Bone marrow (tissue), 2 donors: ENCODE measurements at regions not wholly inside any gene's neighbourhood (a gene's known extent, or its start where the extent isn't known, plus 50 kb on each side); places are given as distances from the start of the nearest gene placed in this dataset.

ENCODE experiments used
- DNase-seq, 2 donors: peaks; one replicate each; lab custom pipeline; 2025; lab: John Stamatoyannopoulos, UW

DNA sequence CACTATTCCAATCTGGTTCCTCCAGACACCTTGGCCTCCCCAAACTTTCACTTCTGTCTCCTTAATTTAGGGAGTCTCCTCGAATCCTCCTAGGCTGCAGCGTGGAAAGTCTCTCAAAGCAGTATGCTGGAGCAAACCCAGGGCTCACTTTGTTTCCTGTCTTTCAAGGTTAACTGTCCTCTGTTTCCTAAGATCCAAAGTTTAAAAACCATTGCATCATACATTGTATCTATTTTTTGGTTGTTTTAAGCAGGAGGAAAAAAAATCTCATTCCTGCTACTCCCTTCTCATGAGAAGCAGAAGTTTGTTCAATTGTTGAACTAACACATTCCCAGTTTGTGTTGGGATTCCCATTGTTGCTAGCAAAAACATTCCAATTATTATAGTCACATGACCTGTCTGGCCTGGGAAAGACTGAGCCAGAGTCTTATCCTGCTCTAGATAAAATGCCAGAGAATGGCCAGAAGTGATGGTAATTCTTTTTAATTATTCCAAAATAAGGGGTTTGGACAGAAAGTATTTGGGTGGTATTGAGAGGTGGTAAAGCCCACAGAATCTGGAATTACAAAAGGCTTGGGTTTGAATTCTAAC lies 67.3 kb downstream of the HSPB8 start:
- no peak for DNase-seq

DNA sequence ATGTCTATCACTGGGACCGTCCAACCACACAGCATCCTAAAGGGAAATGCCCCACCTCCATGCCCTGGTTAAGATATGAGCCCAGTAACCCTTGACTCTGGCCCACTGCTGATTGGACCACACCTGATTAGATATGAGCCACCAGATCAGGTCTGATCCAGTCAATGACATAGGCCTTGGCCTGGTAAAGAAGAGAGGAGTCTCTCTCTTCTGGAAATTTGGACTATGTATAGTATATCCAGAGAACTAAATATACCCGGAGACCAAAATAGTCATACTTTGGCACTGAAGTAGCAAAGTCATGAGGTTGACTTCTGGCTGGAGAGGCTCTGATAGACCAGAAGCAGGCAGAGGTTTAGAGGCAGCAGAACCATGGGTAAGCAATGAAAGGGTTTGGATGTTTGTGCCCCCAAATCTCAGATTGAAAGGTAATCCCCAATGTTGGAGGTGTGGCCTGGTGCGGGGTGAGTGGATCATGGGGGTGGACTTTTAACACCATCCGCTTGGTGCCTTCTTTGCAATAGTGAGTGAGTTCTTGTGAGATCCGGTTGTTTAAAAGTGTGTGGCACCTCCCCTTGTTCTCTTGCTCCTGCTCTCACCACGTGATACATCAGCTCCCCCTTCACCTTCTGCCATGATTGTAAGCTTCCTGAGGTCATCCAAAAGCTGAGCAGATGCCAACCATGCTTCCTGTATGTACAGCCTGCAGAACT lies 68.4 kb downstream of the HSPB8 start:
- no peak for DNase-seq

DNA sequence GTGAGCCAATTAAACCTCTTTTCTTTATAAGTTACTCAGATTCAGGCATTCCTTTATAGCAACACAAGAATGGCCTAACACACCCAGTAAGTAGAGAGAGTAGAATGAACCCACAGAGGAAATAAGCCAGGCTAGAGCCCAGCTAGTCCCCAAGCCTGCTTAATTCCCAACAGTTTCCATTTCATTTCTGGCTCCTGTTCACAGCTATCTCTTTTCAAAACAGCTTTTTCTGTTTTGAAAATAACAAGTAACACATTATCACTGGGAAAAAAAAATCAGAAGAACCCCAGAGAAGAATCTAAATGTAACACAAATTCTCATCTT lies 69.0 kb downstream of the HSPB8 start:
- no peak for DNase-seq

DNA sequence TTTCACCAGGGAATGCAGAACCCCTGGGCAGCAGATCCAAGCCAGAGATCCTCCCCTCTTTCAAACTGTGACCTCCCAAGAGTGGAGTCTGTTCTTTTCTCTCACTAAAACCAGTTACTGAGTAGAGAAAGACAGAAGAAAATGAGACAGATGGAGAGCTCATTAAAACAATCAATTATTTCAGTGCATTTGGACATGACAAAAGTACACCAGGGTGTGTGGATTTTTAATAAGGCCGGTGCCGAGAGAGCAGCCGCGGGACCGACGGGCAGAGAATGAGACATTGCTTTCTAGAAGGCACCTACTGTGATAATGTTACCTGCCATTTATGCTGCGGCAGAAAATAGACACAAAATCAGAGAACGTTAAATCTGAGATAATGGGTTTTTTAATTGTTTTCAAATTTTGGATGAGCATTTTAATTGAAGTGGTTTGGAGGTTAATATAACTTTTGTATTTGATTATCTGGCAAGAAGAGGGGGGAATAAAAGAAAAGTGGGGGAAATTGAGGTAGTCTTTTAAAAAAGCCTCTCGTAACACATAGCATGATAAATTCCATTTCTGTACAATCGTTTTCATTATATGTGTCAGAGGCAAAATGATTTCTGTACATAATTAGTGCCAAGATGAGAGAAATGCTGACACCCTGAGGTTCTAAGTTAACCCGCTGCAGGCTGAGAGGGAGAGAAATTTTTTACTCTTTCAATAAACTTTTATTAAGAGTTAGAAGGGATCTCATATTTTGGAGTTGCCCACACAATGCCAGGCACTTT lies 70.8 kb downstream of the HSPB8 start:
- DNase-seq, result no peak

DNA sequence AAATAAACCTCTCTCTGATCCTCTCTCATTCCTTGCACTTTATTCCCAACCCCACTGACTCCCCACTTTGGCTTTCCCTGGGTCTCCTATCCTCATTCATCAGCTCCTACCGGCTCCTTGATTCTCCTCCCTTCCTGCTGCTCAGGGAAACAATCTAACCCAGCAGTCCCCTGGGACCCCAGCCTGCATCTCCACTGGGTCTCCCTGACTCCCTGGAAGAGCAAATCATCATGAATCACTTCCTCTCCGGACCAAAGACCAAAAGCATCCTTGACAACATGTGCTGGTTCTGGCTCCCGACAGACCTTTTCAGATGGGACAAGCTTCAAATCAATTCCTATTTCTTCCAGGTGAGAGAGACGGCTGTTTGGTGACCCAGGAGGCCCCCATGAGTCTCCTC lies 76.6 kb downstream of the HSPB8 start:
- no peak for DNase-seq

DNA sequence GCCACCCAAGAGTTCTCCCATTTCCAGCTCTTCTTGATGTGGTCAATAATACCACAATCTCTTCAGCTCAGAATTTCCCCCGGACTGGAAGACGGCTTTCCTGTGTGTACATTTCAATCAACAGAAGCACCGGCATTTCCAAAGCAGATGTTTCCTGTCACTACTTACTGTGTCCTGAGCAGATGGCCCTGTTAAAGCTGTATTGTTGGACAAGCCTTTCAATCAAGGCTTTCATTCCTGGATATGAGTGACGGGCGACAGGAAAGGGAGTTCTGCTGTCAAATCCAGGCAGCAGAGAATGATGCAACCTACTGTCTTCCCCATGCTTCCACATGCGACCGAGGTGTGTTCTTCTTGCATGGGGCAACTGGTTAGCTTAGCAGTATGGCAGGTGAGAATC lies 76.4 kb upstream of the CCDC60 start:
- DNase-seq, result peak in 1 of 2 donors; percentile 52

DNA sequence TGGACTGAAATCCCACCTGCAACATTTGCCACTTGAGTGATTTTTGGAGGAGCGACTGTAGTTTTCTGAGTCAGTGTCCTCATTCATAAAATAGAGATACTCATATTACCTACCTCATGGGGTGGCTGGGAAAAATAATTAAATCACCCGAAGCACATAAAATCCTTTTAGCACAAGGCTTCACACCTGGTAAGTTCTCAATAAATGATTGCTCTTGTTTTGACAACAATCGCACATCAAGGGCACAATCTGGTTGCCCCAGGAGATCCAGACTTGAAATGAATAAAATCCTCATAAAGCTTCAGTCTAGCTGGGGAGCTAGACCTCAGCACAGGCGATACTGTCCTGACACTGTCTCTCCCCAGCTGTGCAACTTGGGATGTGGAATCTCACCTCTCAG lies 76.0 kb upstream of the CCDC60 start:
- no peak for DNase-seq

DNA sequence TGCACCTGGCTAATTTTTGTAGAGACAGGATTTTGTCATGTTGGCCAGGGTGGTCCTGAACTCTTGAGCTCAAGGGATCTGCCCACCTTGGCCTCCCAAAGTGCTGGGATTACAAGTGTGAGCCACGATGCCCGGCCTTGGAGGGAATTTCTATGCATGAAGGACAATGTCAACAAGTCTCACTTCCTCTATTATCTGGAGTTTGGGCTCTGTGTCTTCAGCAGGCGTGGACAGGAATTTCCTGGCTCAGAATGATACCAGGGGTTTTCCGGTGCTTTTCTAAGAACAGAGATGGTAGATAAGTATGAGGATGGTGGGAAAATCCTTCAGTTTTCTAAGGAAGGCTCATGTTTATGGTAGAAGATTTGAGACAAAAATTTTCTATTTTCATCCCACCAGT lies 75.0 kb upstream of the CCDC60 start:
- no peak for DNase-seq

DNA sequence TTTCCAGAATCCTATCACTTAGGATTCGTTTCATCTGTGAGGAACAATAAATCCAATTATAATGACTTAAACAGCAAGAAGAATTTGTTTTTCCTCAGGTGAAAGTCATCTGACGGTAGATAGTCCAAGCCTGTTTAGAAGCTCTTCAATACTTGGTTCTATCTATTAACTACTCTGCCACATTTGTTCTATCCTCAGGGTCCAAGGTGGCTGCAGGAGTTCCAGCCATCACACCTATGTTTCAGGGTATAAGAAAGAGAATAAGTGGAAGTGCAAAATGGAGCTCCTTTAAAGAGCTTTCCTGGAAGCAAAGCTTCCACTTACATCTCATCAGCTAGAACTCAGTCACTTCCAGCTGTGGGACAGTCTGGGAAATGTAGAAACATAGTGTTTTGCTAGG lies 72.1 kb upstream of the CCDC60 start:
- DNase-seq, result no peak

DNA sequence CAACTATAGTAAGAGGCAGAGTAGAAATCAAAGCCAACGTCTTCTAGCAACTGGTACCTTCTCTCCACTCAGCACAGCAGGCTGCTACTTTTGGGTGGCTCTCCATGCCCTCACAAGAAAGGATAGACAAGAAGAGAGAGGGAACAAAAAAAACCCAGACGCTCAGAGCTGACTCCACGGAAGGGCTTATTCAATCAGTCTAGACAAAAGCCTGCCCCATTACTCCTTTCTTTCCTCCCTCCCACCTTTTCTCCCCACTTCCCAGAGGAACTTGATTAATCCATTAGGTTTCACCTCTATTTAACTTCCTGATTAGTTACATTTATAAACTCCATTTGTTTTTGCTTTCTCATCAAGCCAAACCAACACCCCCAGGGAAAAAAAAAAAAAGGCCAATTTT lies 71.1 kb upstream of the CCDC60 start:
- no peak for DNase-seq

DNA sequence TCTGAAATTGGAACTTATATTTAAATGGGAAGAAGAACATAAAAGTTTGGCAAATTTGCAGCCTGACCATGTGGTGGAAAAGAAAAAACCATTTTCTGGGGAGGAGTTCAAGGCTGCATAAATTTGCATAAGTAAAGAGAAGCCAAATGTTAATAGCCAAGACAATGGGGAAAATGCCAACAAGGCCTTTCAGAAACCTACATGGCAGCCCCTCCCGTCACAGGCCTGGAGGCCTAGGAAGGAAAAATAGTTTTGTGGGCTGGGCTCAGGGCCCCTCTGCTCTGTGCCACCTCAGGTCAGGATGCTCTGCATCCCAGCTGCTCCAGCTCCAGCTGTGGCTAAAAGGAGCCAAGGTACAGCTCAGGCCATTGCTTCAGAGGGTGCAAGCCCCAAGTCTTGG lies 67.6 kb upstream of the CCDC60 start:
- no peak for DNase-seq

DNA sequence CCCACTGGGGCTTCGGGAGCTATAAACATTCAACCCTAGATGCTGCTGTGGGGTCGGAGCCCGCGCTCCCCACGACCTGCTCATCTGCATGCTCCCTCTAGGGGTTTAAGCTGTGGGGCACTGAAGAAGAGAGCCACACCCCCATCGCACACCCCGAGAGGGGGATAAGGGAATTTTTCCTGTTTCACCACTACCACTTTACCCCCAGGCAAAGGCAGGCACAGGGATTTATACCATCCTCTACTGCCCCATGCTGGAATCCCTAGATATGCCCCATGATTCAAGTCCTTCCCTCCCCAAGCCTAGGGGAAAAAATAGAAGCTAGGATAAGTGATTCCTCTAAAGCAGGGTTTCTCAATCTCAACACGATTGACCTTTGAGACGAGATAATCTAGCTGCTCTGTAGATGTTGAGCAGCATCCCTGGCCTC lies 59.9 kb upstream of the CCDC60 start:
- DNase-seq, result no peak

DNA sequence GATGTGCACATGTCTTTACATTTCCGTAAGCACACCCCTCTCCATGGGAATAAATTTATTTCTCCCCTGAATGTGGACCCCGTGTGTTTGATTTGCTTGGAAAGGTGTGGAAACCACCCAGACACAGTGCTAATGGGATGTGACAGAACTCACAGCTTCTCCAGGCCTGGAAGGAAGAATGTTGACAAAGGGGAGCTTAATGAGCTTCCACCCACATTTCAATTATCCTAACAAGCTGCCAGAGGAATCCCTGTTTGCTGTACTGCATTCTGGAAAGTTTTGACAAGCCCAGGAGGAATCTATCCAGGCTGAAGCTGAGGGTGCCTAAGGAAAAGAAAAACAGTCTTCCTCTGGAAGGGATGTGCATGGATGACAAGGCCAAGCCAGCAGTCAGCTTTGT lies 51.2 kb upstream of the CCDC60 start:
- DNase-seq, result no peak
